NCI-H1092 (cell line): ENCODE measurements at regions not wholly inside any gene's neighbourhood (a gene's known extent, or its start where the extent isn't known, plus 50 kb on each side); places are given as distances from the start of the nearest gene placed in this dataset.

Experiments
- DNase-seq: peaks from one replicate; lab custom pipeline; 2025; lab: John Stamatoyannopoulos, UW

GRCh38 chr5:66306105-66306843 is 162.2 kb downstream of the SREK1 start:
- DNase-seq, result peak; percentile 45

- DNase-seq, result no peak
These were observed 162.8 kb downstream of the SREK1 start for GRCh38 chr5:66306844-66307315.

GRCh38 chr5:66307647-66308241 is 163.6 kb downstream of the SREK1 start:
- DNase-seq, result peak; percentile 33

GRCh38 chr5:66312266-66312665 is 168.2 kb downstream of the SREK1 start:
- no peak for DNase-seq

- DNase-seq, result no peak
These were observed 171.7 kb downstream of the SREK1 start for GRCh38 chr5:66315784-66316183.

GRCh38 chr5:66322786-66323528 is 178.9 kb downstream of the SREK1 start:
- no peak for DNase-seq

GRCh38 chr5:66323529-66323895 is 179.4 kb downstream of the SREK1 start:
- DNase-seq, result no peak

GRCh38 chr5:66324357-66324756 is 180.3 kb downstream of the SREK1 start:
- DNase-seq, result peak; percentile 4

- no peak for DNase-seq
These were observed 182.2 kb downstream of the SREK1 start for GRCh38 chr5:66326276-66326675.

GRCh38 chr5:66327008-66327407 is 182.9 kb downstream of the SREK1 start:
- no peak for DNase-seq

GRCh38 chr5:66329078-66329477 is 185.0 kb downstream of the SREK1 start:
- no peak for DNase-seq

- DNase-seq, result no peak
These were observed 189.1 kb downstream of the SREK1 start for GRCh38 chr5:66333192-66333591.

GRCh38 chr5:66337626-66338226 is 193.6 kb downstream of the SREK1 start:
- DNase-seq, result no peak

- no peak for DNase-seq
These were observed 194.7 kb downstream of the SREK1 start for GRCh38 chr5:66338828-66339227.

GRCh38 chr5:66339896-66340295 is 195.8 kb downstream of the SREK1 start:
- no peak for DNase-seq

- no peak for DNase-seq
These were observed 196.7 kb downstream of the SREK1 start for GRCh38 chr5:66340786-66341185.

GRCh38 chr5:66342341-66342880 is 198.3 kb downstream of the SREK1 start:
- no peak for DNase-seq

GRCh38 chr5:66343370-66344071 is 199.4 kb downstream of the SREK1 start:
- DNase-seq, result no peak

GRCh38 chr5:66344544-66344943 is 200.4 kb downstream of the SREK1 start:
- no peak for DNase-seq

GRCh38 chr5:66345281-66345680 is 201.2 kb downstream of the SREK1 start:
- no peak for DNase-seq

GRCh38 chr5:66346869-66347268 is 202.8 kb downstream of the SREK1 start:
- DNase-seq, result no peak
